ENCODE measurements at regions not wholly inside any gene's neighbourhood (a gene's known extent, or its start where the extent isn't known, plus 50 kb on each side); places are given as distances from the start of the nearest gene placed in this dataset.

GRCh38 chr15:99481113-99481950 is 84.5 kb upstream of the MEF2A start:
- TF ChIP-seq SPI1 (IDR thresholded peaks at IDR 0.05; ENCODE audit: low read depth, low read length) (no peak), POLR2A (IDR thresholded peaks at IDR 0.05; ENCODE audit: low read depth, low read length) (no peak), POLR2AphosphoS5 (IDR thresholded peaks at IDR 0.05; ENCODE audit: low read depth, low read length) (no peak)
